OCI-LY1 (cell line): ENCODE measurements at regions not wholly inside any gene's neighbourhood (a gene's known extent, or its start where the extent isn't known, plus 50 kb on each side); places are given as distances from the start of the nearest gene placed in this dataset.

Experiments
- H2AFZ ChIP-seq: fragments of 200-600 bp; sonication (generic), shearing (Covaris generic); 2 replicates; pipeline ENCODE4 v1.6.0; 2014; ENCODE audit warnings: antibody characterized with exemption, mild to moderate bottlenecking, low read length
- H3F3A ChIP-seq: fragments of 200-600 bp; sonication (generic), shearing (Covaris generic); 2 replicates; pipeline ENCODE4 v1.6.0; 2014; ENCODE audit warnings: mild to moderate bottlenecking, antibody characterized with exemption, low read length, moderate library complexity; ENCODE audit not compliant: insufficient read depth
- H3K27ac ChIP-seq: fragments of 200-600 bp; sonication (generic); 2 replicates; pipeline ENCODE4 v1.5.1; 2014; ENCODE audit warnings: low read length, mixed run types, mild to moderate bottlenecking, low read depth; ENCODE audit not compliant: poor library complexity, severe bottlenecking
- H3K27me3 ChIP-seq: fragments of 200-600 bp; sonication (generic); 2 replicates; pipeline ENCODE4 v1.6.0; 2014; ENCODE audit warnings: antibody characterized with exemption, mild to moderate bottlenecking, low read length, moderate library complexity; ENCODE audit not compliant: insufficient read depth
- H3K36me3 ChIP-seq: fragments of 200-600 bp; sonication (generic); 2 replicates; pipeline ENCODE4 v1.6.1; 2014; ENCODE audit warnings: mild to moderate bottlenecking, antibody characterized with exemption, low read length, moderate library complexity, mixed read lengths; ENCODE audit not compliant: insufficient read depth
- H3K4me1 ChIP-seq: fragments of 200-600 bp; sonication (generic); 2 replicates; pipeline ENCODE4 v1.5.1; 2014; ENCODE audit warnings: mild to moderate bottlenecking, low read length, moderate library complexity; ENCODE audit not compliant: insufficient read depth, severe bottlenecking
- H3K4me2 ChIP-seq: fragments of 200-600 bp; sonication (generic), shearing (Covaris generic); 2 replicates; pipeline ENCODE4 v1.6.1; 2014; ENCODE audit warnings: low read length
- H3K4me3 ChIP-seq: fragments of 200-600 bp; sonication (generic); 2 replicates; pipeline ENCODE4 v1.5.1; 2014; ENCODE audit warnings: low read length, low read depth, mild to moderate bottlenecking, mixed read lengths; ENCODE audit not compliant: poor library complexity, severe bottlenecking
- H3K79me2 ChIP-seq: fragments of 200-600 bp; shearing (Covaris generic); 2 replicates; pipeline ENCODE4 v1.6.1; 2016; ENCODE audit warnings: mixed run types, low read length, mixed read lengths; ENCODE audit not compliant: insufficient read depth
- H3K9ac ChIP-seq: fragments of 200-600 bp; sonication (generic), shearing (Covaris generic); 2 replicates; pipeline ENCODE4 v1.6.1; 2014; ENCODE audit warnings: mild to moderate bottlenecking, low read length, mixed read lengths
- H3K9me2 ChIP-seq: fragments of 200-600 bp; sonication (generic), shearing (Covaris generic); 2 replicates; pipeline ENCODE4 v1.6.1; 2014; ENCODE audit warnings: low read depth, mild to moderate bottlenecking, low read length, mixed read lengths
- H3K9me3 ChIP-seq: fragments of 200-600 bp; shearing (Covaris generic); 2 replicates; pipeline ENCODE4 v1.6.1; 2014; ENCODE audit warnings: low read length, mixed read lengths
- H4K20me1 ChIP-seq: fragments of 200-600 bp; sonication (generic), shearing (Covaris generic); 2 replicates; pipeline ENCODE4 v1.6.0; 2016; ENCODE audit warnings: mild to moderate bottlenecking, low read length; ENCODE audit not compliant: insufficient read depth
- CTCF ChIP-seq: fragments of 200-600 bp; sonication (generic), shearing (Covaris generic); IDR thresholded peaks from 2 replicates; pipeline ENCODE4 v1.5.1; 2017; ENCODE audit warnings: mild to moderate bottlenecking, antibody characterized with exemption, low read length, moderate library complexity, mixed read lengths
- EZH2 ChIP-seq: fragments of 200-600 bp; sonication (generic), shearing (Covaris generic); IDR thresholded peaks from 2 replicates; pipeline ENCODE4 v1.8.0; 2017; ENCODE audit warnings: borderline replicate concordance, mixed run types, mild to moderate bottlenecking, antibody characterized with exemption, low read length, moderate library complexity, mixed read lengths

GRCh38 chr1:60989749-60990713, 92.3 kb upstream of the NFIA start:
- no peaks in the 10 kb centered on the region for H3K9me3 ChIP-seq
- no peak overlapping the region for H3K4me3 ChIP-seq
- no peaks in the 10 kb centered on the region for H4K20me1 ChIP-seq
- H3K4me2 ChIP-seq = no peak overlapping the region
- H3F3A ChIP-seq = no peaks in the 10 kb centered on the region
- H3K27ac ChIP-seq = no peak overlapping the region
- no peaks in the 10 kb centered on the region for H3K9me2 ChIP-seq
- no peak overlapping the region for H2AFZ ChIP-seq
- H3K27me3 ChIP-seq = no peaks in the 10 kb centered on the region
- no peaks in the 10 kb centered on the region for H3K4me1 ChIP-seq
- H3K36me3 ChIP-seq = no peaks in the 10 kb centered on the region
- H3K9ac ChIP-seq = no peak overlapping the region
- no peak for TF ChIP-seq EZH2
- TF ChIP-seq CTCF = no peak
- no peaks in the 10 kb centered on the region for H3K79me2 ChIP-seq

DNA sequence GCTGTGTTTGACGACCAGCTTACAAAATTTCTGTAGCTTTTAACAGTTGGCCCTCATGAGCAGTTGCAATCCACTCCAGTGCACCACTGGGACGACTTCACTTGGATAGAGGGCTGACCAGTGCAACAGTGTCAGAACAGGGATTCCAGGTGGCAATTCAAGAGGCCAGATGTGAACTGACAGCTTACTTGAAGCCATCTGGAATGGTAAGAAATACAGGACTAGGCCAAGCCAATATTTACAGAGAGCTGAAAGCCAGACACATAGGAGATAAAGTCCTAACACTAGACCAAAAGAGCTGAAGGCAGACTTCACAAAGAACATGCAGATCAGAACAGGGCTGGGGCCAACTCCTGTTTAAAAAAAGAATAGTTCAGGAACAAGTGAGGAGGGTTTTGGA, 93.5 kb upstream of the NFIA start:
- Histone ChIP-seq H3K36me3 (no peaks in the 10 kb centered on the region), H3K4me2 (no peak overlapping the region), H3K9ac (no peak overlapping the region), H3K79me2 (no peaks in the 10 kb centered on the region), H3K4me3 (no peak overlapping the region), H2AFZ (no peak overlapping the region), H3K9me2 (no peaks in the 10 kb centered on the region), H3F3A (no peaks in the 10 kb centered on the region), H3K27me3 (no peaks in the 10 kb centered on the region), H3K9me3 (no peaks in the 10 kb centered on the region), H3K27ac (no peak overlapping the region), H3K4me1 (no peaks in the 10 kb centered on the region), H4K20me1 (no peaks in the 10 kb centered on the region)
- TF ChIP-seq CTCF (no peak), EZH2 (no peak)

- Histone ChIP-seq H3K9ac (no peak overlapping the region), H3K27me3 (no peaks in the 10 kb centered on the region), H3K27ac (no peak overlapping the region), H3K36me3 (no peaks in the 10 kb centered on the region), H4K20me1 (no peaks in the 10 kb centered on the region), H3K4me2 (no peak overlapping the region), H3K4me3 (no peak overlapping the region), H3K79me2 (no peaks in the 10 kb centered on the region), H3F3A (no peaks in the 10 kb centered on the region), H3K9me2 (no peaks in the 10 kb centered on the region), H3K9me3 (no peaks in the 10 kb centered on the region), H3K4me1 (no peaks in the 10 kb centered on the region), H2AFZ (no peak overlapping the region)
- TF ChIP-seq CTCF = no peak
- no peak for TF ChIP-seq EZH2
Measured at GRCh38 chr1:60987904-60988303, 94.5 kb upstream of the NFIA start.
